Mesothelial cell of epicardium (in vitro differentiated cells): ENCODE measurements at regions not wholly inside any gene's neighbourhood (a gene's known extent, or its start where the extent isn't known, plus 50 kb on each side); places are given as distances from the start of the nearest gene placed in this dataset.

Experiments used
- DNase-seq, 2 experiments: peaks; one replicate each; pipeline ENCODE4 v3.0.0; 2021; ENCODE audit warnings: low spot score in 2 of 2; ENCODE audit not compliant: unreplicated experiment in 2 of 2
- H3K27ac Mint-ChIP-seq: 2 replicates; pipeline ENCODE4 v1.8.0; 2021; ENCODE audit warnings: mixed read lengths
- H3K27me3 Mint-ChIP-seq: 2 replicates; pipeline ENCODE4 v1.8.0; 2021; ENCODE audit warnings: low read depth, mixed read lengths
- H3K36me3 Mint-ChIP-seq: 2 replicates; pipeline ENCODE4 v1.8.0; 2021; ENCODE audit warnings: mixed read lengths
- H3K4me1 Mint-ChIP-seq: 2 replicates; pipeline ENCODE4 v1.8.0; 2021; ENCODE audit warnings: mixed read lengths
- H3K4me3 Mint-ChIP-seq: 2 replicates; pipeline ENCODE4 v1.8.0; 2021; ENCODE audit warnings: mild to moderate bottlenecking, moderate library complexity, mixed read lengths
- H3K9me3 Mint-ChIP-seq: 2 replicates; pipeline ENCODE4 v1.8.0; 2021; ENCODE audit warnings: mixed read lengths
- TF ChIP-seq, protein P1 (sequence below): fragments of 200-600 bp; sonication (generic); IDR thresholded peaks from one replicate; pipeline ENCODE4 v1.5.0; 2021; ENCODE audit warnings: antibody characterized with exemption; ENCODE audit not compliant: unreplicated experiment

DNA sequence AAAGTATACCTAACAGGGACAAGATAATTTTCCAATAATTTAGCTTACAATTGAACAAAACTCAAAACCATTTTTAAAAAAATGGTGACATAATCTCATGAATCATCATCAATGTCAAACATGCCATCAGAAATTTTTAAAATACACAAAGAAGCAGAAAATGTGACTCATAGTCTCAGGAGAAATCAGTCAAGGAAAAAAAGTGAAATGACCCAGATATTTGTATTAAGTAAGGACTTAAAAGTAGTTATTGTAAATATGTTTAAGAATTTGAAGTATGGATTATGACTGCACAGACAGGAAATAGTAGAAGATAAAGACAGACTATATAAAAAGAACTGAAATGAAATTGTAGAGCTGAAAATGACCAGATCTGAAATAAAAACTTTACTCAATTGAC is 473.9 kb upstream of the SYT4 start:
- no peak overlapping the region for H3K27ac Mint-ChIP-seq
- no peak overlapping the region for H3K4me3 Mint-ChIP-seq
- H3K4me1 Mint-ChIP-seq, result no peaks in the 10 kb centered on the region
- peaks cover 10% of the 10 kb centered on the region for H3K36me3 Mint-ChIP-seq
- peaks cover 29% of the 10 kb centered on the region for H3K9me3 Mint-ChIP-seq
- no peaks in the 10 kb centered on the region for H3K27me3 Mint-ChIP-seq
- TF ChIP-seq, protein P1, sequence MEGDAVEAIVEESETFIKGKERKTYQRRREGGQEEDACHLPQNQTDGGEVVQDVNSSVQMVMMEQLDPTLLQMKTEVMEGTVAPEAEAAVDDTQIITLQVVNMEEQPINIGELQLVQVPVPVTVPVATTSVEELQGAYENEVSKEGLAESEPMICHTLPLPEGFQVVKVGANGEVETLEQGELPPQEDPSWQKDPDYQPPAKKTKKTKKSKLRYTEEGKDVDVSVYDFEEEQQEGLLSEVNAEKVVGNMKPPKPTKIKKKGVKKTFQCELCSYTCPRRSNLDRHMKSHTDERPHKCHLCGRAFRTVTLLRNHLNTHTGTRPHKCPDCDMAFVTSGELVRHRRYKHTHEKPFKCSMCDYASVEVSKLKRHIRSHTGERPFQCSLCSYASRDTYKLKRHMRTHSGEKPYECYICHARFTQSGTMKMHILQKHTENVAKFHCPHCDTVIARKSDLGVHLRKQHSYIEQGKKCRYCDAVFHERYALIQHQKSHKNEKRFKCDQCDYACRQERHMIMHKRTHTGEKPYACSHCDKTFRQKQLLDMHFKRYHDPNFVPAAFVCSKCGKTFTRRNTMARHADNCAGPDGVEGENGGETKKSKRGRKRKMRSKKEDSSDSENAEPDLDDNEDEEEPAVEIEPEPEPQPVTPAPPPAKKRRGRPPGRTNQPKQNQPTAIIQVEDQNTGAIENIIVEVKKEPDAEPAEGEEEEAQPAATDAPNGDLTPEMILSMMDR, result no peak
- DNase-seq, result no peak

DNA sequence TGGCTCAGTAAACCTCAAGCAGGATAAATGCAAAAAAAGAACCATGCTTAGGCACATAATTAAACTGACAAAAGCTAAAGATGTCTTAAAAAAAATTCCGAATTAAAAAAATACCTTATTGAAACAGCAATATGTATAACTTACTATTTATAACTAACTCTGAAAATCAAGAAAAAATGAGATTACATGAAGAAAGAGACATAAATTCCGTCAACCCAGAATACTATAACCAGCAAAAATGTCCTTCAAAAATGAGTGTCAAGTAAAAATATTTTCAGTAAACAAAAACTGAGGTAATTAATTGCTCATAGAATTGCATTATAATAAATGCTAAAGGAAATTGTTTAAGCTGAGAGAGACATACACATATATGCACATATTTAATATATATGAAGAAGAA is 474.5 kb upstream of the SYT4 start:
- no peaks in the 10 kb centered on the region for H3K4me1 Mint-ChIP-seq
- TF ChIP-seq, protein P1, result no peak

DNA sequence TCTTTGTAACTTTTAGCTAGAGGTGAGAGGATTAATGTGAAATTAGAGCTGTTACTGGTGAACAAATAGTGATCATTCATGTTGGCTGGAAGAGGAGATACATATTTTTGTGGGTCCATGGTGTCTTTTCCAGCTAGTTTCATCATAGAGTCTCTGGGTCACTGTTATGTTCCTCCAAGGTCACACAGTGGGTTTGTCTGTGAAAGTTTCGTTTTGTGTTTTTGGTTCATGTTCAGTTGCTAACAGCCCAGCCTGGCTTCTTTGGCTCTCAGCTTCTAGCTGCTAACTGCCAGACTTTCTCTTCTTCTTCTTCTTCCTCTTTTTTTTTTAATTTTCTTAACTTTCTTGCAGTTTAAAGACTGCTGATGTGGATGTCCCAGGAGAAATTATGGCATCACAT is 480.0 kb upstream of the SYT4 start:
- TF ChIP-seq, protein P1, result no peak
- no peaks in the 10 kb centered on the region for H3K27me3 Mint-ChIP-seq
- no peak overlapping the region for H3K4me3 Mint-ChIP-seq
- DNase-seq, result no peak
- peaks cover 8% of the 10 kb centered on the region for H3K9me3 Mint-ChIP-seq
- no peaks in the 10 kb centered on the region for H3K36me3 Mint-ChIP-seq
- no peak overlapping the region for H3K27ac Mint-ChIP-seq
- H3K4me1 Mint-ChIP-seq, result no peaks in the 10 kb centered on the region

More for the DNA sequence above, 474.5 kb upstream of the SYT4 start:
- Mint-ChIP-seq H3K27ac (no peak overlapping the region), H3K27me3 (no peaks in the 10 kb centered on the region), H3K36me3 (peaks cover 7% of the 10 kb centered on the region), H3K4me3 (no peak overlapping the region), H3K9me3 (peaks cover 23% of the 10 kb centered on the region)
- DNase-seq, result no peak

DNA sequence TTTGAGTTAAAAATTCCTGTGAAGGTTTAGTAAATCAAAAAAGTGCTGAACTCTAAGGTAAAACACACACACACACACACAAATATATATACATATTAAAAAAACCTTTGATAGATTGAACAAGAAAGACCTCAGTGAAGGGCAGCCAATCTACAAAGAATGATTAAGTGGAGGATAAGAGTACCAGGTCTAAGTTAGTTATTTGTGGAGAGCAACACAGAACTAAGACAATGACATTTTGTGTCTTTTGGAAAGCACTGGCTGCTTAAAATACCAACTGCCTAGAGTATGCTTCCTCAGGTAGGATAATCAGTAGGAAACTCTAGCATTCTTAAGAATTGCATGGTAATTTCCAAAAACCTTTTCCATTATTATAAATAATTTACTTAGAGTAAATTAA is 481.4 kb upstream of the SYT4 start:
- H3K9me3 Mint-ChIP-seq, result peaks cover 7% of the 10 kb centered on the region
- no peak overlapping the region for H3K27ac Mint-ChIP-seq
- H3K4me1 Mint-ChIP-seq, result no peaks in the 10 kb centered on the region
- DNase-seq, result no peak
- TF ChIP-seq, protein P1, result no peak
- H3K27me3 Mint-ChIP-seq, result no peaks in the 10 kb centered on the region
- no peaks in the 10 kb centered on the region for H3K36me3 Mint-ChIP-seq
- no peak overlapping the region for H3K4me3 Mint-ChIP-seq

DNA sequence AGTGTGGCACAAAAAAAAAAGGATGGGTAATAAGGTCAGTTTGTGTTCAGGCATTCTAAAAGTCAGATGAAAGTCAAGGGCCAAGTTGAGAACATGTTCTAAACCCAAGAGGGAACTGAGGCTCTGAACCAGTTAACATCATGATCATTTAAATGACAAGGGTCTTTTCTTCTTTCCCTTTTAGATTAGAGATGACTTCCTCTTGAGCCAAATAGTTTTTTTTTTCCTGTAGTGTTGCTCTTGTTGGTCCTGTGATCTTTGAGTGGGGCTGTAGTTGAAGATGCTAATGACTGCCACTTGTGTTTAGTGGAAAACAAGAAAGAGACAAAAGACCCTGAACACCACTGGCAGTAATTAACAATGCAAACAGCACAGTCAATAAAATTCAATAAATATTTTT is 482.7 kb upstream of the SYT4 start:
- no peak overlapping the region for H3K4me3 Mint-ChIP-seq
- peaks cover 7% of the 10 kb centered on the region for H3K9me3 Mint-ChIP-seq
- no peak for DNase-seq
- H3K27ac Mint-ChIP-seq, result no peak overlapping the region
- no peaks in the 10 kb centered on the region for H3K36me3 Mint-ChIP-seq
- H3K27me3 Mint-ChIP-seq, result no peaks in the 10 kb centered on the region
- TF ChIP-seq, protein P1, result no peak
- no peaks in the 10 kb centered on the region for H3K4me1 Mint-ChIP-seq

DNA sequence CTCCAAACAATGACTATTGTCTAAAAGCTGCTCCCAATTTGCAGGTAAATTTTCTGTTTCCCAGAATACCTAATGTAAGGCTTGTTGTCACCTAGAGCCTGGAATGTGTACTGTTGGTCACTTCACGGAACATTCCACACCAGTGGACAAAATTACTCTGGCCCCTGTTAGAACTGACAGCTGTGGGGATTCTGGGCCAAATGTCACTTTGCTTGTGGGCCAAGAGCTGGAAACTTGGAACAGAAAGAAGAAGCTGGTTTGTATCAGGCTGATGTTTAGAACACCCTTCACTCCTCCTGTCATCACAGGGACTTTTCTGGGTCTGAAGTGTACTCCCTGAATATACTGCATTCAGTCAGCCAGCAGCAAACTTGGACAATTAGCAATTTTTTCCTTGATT is 495.6 kb upstream of the SYT4 start:
- H3K27me3 Mint-ChIP-seq, result no peaks in the 10 kb centered on the region
- no peak overlapping the region for H3K27ac Mint-ChIP-seq
- no peak for DNase-seq
- H3K4me1 Mint-ChIP-seq, result no peaks in the 10 kb centered on the region
- peaks cover 29% of the 10 kb centered on the region for H3K9me3 Mint-ChIP-seq
- H3K4me3 Mint-ChIP-seq, result no peak overlapping the region
- H3K36me3 Mint-ChIP-seq, result peaks cover 5% of the 10 kb centered on the region
- TF ChIP-seq, protein P1, result no peak
